RWPE1 (cell line): ENCODE measurements at regions not wholly inside any gene's neighbourhood (a gene's known extent, or its start where the extent isn't known, plus 50 kb on each side); places are given as distances from the start of the nearest gene placed in this dataset.
"Not testable (repeated sequence)": the region's sequence is repeated elsewhere in the genome, so short reads cannot be mapped to it uniquely, and the experiment has no call there.

Experiments
- CTCF ChIA-PET: fragments of 350-600 bp; sonication (Branson Sonifier 250); formaldehyde crosslinking; extraction: SDS; loops from one replicate; lab custom pipeline; 2021; lab: Yijun Ruan, JAX
- POLR2A ChIA-PET: fragments of 400-600 bp; formaldehyde crosslinking; extraction: SDS; loops from one replicate; lab custom pipeline; 2020; ENCODE audit warnings: antibody characterized with exemption; ENCODE audit not compliant: low non-redundant PET; lab: Yijun Ruan, JAX
- DNase-seq: peaks from one replicate; pipeline ENCODE4 v3.0.0; 2012; ENCODE audit warnings: low spot score
- H3K27ac ChIP-seq: fragments of 450-650 bp; 2 replicates; pipeline ENCODE4 v1.5.1; 2017
- CTCF ChIP-seq: fragments of 450-650 bp; conservative IDR thresholded peaks from 2 replicates; pipeline ENCODE4 v1.5.1; 2017; ENCODE audit warnings: low read depth, mild to moderate bottlenecking

GRCh38 chr2:65979446-65979845 is 455.5 kb upstream of the MEIS1 start:
- H3K27ac ChIP-seq, result no peak overlapping the region
- ChIA-PET POLR2A (no interaction called here), CTCF (no interaction called here)
- no peak for DNase-seq
- TF ChIP-seq CTCF, result no peak

- POLR2A ChIA-PET, result no interaction called here
- no peak for DNase-seq
- no peak overlapping the region for H3K27ac ChIP-seq
- CTCF ChIA-PET, result interaction anchor here (0.7 kb wide), 1 partner anchor 162 kb away, joined by 3 read pairs; no protein-coding TSS in a partner anchor
- TF ChIP-seq CTCF, result no peak
These were observed 460.7 kb upstream of the MEIS1 start for GRCh38 chr2:65974067-65974723.

GRCh38 chr2:65969161-65969560 is 465.8 kb upstream of the MEIS1 start:
- no peak overlapping the region for H3K27ac ChIP-seq
- no peak for DNase-seq
- CTCF ChIA-PET, result no interaction called here
- no peak for TF ChIP-seq CTCF
- POLR2A ChIA-PET, result no interaction called here

- H3K27ac ChIP-seq, POLR2A ChIA-PET, DNase-seq, CTCF ChIA-PET: not testable (repeated sequence)
These were observed 471.6 kb upstream of the MEIS1 start for GRCh38 chr2:65963303-65963702.

GRCh38 chr2:65960953-65961352 is 474.0 kb upstream of the MEIS1 start:
- DNase-seq, result no peak
- H3K27ac ChIP-seq, result no peak overlapping the region
- no peak for TF ChIP-seq CTCF
- ChIA-PET POLR2A (no interaction called here), CTCF (no interaction called here)

- no peak for DNase-seq
- TF ChIP-seq CTCF, result no peak
- CTCF ChIA-PET, result interaction anchor here (0.6 kb wide), 1 partner anchor 15 kb away, joined by 3 read pairs; no protein-coding TSS in a partner anchor
- no peak overlapping the region for H3K27ac ChIP-seq
- POLR2A ChIA-PET, result no interaction called here
These were observed 477.0 kb upstream of the MEIS1 start for GRCh38 chr2:65957886-65958285.

GRCh38 chr2:65957454-65957853 is 477.5 kb upstream of the MEIS1 start:
- no peak for DNase-seq
- ChIA-PET POLR2A (no interaction called here), CTCF (interaction anchor here (0.6 kb wide), 1 partner anchor 15 kb away, joined by 3 read pairs; no protein-coding TSS in a partner anchor)
- H3K27ac ChIP-seq, result no peak overlapping the region
- no peak for TF ChIP-seq CTCF
